Endothelial cell of umbilical vein (primary cell): ENCODE measurements at regions not wholly inside any gene's neighbourhood (a gene's known extent, or its start where the extent isn't known, plus 50 kb on each side); places are given as distances from the start of the nearest gene placed in this dataset. TPM values are rescaled to one million over a fixed set of nuclear protein-coding genes. Genes with fewer than 3 reads are reported as not detected.

Source experiments
- BruUV-seq: library from RNA; stranded (reverse); fragments of 400-500 nt; replicated peaks from 2 replicates; lab custom pipeline; 2021; lab: Mats Ljungman, UMichigan
- CTCF ChIA-PET: fragments of 300-600, 350-600 bp; sonication (Branson Sonifier 250); formaldehyde crosslinking; loops from one replicate; lab custom pipeline; 2021; ENCODE audit warnings: antibody characterized with exemption, inconsistent platforms; lab: Charles Lee
- POLR2A ChIA-PET: fragments of 300-600, 350-600 bp; sonication (Branson Sonifier 250); formaldehyde crosslinking; loops from one replicate; lab custom pipeline; 2021; ENCODE audit warnings: antibody characterized with exemption, inconsistent platforms; lab: Charles Lee
- DNase-seq: peaks from one replicate; pipeline ENCODE4 v3.0.0-alpha.2; 2011; ENCODE audit warnings: low read depth, low spot score
- FAIRE-seq: peaks from 2 replicates; lab custom pipeline; 2011; peaks lifted over from hg19 to GRCh38; lab: Jason Lieb, UNC
- H2AFZ ChIP-seq: 2 replicates; pipeline ENCODE4 v1.6.0; 2012; ENCODE audit warnings: low read depth, low read length, control low read depth, inconsistent platforms
- H3K27ac ChIP-seq: 2 replicates; pipeline ENCODE4 v1.5.1; 2011; ENCODE audit warnings: low read depth, mild to moderate bottlenecking, control low read depth, low read length, moderate library complexity; ENCODE audit not compliant: insufficient read depth
- H3K27me3 ChIP-seq, 2 experiments: 2 replicates each; pipeline versions ENCODE4 v1.6.0 to v1.6.1; 2011; ENCODE audit warnings: low read length in 2 of 2, mixed read lengths in 1 of 2; ENCODE audit not compliant: control insufficient read depth in 2 of 2, insufficient read depth in 2 of 2
- H3K36me3 ChIP-seq, 2 experiments: 2 replicates in 1 of 2; 3 replicates in 1 of 2; pipeline ENCODE4 v1.5.1; 2011; ENCODE audit warnings: low read length in 2 of 2, mild to moderate bottlenecking in 1 of 2, moderate library complexity in 1 of 2; ENCODE audit not compliant: control insufficient read depth in 2 of 2, insufficient read depth in 2 of 2; ENCODE audit errors: extremely low read depth in 1 of 2
- H3K4me1 ChIP-seq: 3 replicates; pipeline ENCODE4 v1.5.1; 2011; ENCODE audit warnings: mild to moderate bottlenecking, low read length; ENCODE audit not compliant: control insufficient read depth, insufficient read depth; ENCODE audit errors: extremely low read depth
- H3K4me2 ChIP-seq: 2 replicates; pipeline ENCODE4 v1.6.1; 2011; ENCODE audit warnings: low read length, control low read depth, mixed read lengths; ENCODE audit not compliant: insufficient read depth
- H3K4me3 ChIP-seq, 3 experiments: fragments of 200-600 bp in 1 of 3; sonication (generic), shearing (Covaris generic) in 1 of 3; replicated peaks in 1 of 3; 2 replicates each; pipeline ENCODE4 v1.5.1; 2011 to 2016; ENCODE audit warnings: control low read depth in 3 of 3, low read length in 3 of 3, mild to moderate bottlenecking in 2 of 3, inconsistent platforms in 1 of 3, low read depth in 1 of 3, moderate library complexity in 1 of 3; ENCODE audit not compliant: insufficient read depth in 1 of 3
- H3K79me2 ChIP-seq: 2 replicates; pipeline ENCODE4 v1.6.0; 2012; ENCODE audit warnings: low read length, inconsistent platforms; ENCODE audit not compliant: control insufficient read depth, insufficient read depth
- H3K9ac ChIP-seq: replicated peaks from 2 replicates; pipeline ENCODE3; 2011; ENCODE audit warnings: low read length, control low read depth; ENCODE audit not compliant: insufficient read depth; ENCODE audit errors: extremely low read depth
- H3K9me1 ChIP-seq: replicated peaks from 3 replicates; pipeline ENCODE4 v1.6.0; 2011; ENCODE audit warnings: mild to moderate bottlenecking, low read length; ENCODE audit not compliant: control insufficient read depth, insufficient read depth; ENCODE audit errors: extremely low read depth
- H3K9me3 ChIP-seq: replicated peaks from 2 replicates; pipeline ENCODE4 v1.5.1; 2012; ENCODE audit warnings: low read length, inconsistent platforms; ENCODE audit not compliant: control insufficient read depth, insufficient read depth
- H4K20me1 ChIP-seq: replicated peaks from 2 replicates; pipeline ENCODE3; 2011; ENCODE audit warnings: mild to moderate bottlenecking, low read length; ENCODE audit not compliant: control insufficient read depth, insufficient read depth; ENCODE audit errors: extremely low read depth
- EZH2 ChIP-seq: IDR thresholded peaks from 2 replicates; pipeline ENCODE4 v1.6.1; 2012; ENCODE audit warnings: borderline replicate concordance, low read depth, mild to moderate bottlenecking, moderate library complexity, low read length, inconsistent platforms; ENCODE audit not compliant: severe bottlenecking
- FOS ChIP-seq: IDR thresholded peaks from 2 replicates; pipeline ENCODE4 v1.6.1; 2011; ENCODE audit warnings: mild to moderate bottlenecking, low read length, moderate library complexity, borderline replicate concordance; ENCODE audit not compliant: insufficient read depth
- GATA2 ChIP-seq: IDR thresholded peaks from 2 replicates; pipeline ENCODE4 v1.7.0; 2011; ENCODE audit warnings: low read depth, mild to moderate bottlenecking, moderate library complexity, mixed read lengths, low read length; ENCODE audit not compliant: insufficient read length, insufficient read depth
- JUN ChIP-seq: IDR thresholded peaks from 2 replicates; pipeline ENCODE4 v1.6.1; 2011; ENCODE audit warnings: borderline replicate concordance, low read depth; ENCODE audit not compliant: insufficient read length, insufficient read depth
- MYC ChIP-seq: IDR thresholded peaks from one replicate; pipeline ENCODE4 v1.6.1; 2011; ENCODE audit warnings: mild to moderate bottlenecking, low read depth, low read length
- POLR2A ChIP-seq: IDR thresholded peaks from 2 replicates; pipeline ENCODE4 v1.6.1; 2012; ENCODE audit warnings: low read depth, mild to moderate bottlenecking, control low read depth, low read length
- POLR2AphosphoS5 ChIP-seq: IDR thresholded peaks from 2 replicates; pipeline ENCODE4 v1.6.1; 2012; ENCODE audit warnings: low read depth, mild to moderate bottlenecking, control low read depth, low read length, moderate library complexity; ENCODE audit not compliant: insufficient read depth
- dilution Hi-C: fragments of 300-500 bp; cut with MboI; formaldehyde crosslinking; loops from one replicate; pipeline ENCODE4 v1.15.0; 2019; ENCODE audit warnings: low sequenced_read_pairs; ENCODE audit not compliant: extremely low pct_ligation_motif_present
- intact Hi-C: fragments of 100-400 bp; cut with micrococcal nuclease; formaldehyde crosslinking; loops from one replicate; pipeline ENCODE4 v1.10.0; 2022
- small RNA-seq: library from RNA; depleted of rRNA; stranded (forward); fragments of <200 nt; gene quantifications from one replicate; pipeline ENCODE3, GENCODE V24; 2012; ENCODE audit warnings: low replicate concordance, low read depth; ENCODE audit not compliant: insufficient read depth, insufficient read length
- TF ChIP-seq, protein P1 (sequence below): IDR thresholded peaks from 2 replicates; pipeline ENCODE4 v1.6.1; 2011; ENCODE audit not compliant: insufficient read depth, insufficient read length
- TF ChIP-seq, protein P2 (sequence below), 2 donors: IDR thresholded peaks; 1 replicate in 1 of 2; 2 replicates in 1 of 2; pipeline ENCODE4 v1.5.1; 2011; ENCODE audit warnings: low read length in 2 of 2, mild to moderate bottlenecking in 2 of 2, moderate library complexity in 2 of 2, control low read depth in 1 of 2, inconsistent platforms in 1 of 2, low read depth in 1 of 2; ENCODE audit not compliant: insufficient read depth in 1 of 2; ENCODE audit errors: extremely low read depth in 1 of 2

DNA sequence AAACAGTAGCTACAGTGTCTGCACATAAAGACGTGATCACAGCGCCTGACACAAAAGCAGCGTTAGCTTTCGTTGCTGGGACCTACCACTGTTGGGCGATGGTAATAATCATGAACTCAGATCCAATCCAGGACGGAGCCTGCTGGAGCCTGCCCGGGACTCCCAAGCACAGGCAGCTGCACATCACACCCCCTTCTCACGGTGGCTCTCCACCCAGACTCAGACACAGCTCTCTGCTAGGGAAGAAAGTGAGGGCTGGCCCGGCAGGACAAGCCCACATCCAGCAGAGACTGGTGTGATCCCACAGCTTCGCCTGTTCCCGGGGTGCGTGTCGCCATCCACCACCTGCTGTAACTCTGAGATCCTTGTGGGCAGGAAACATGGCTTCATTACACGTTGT, 49.9 kb upstream of the FOXN3 start:
- no peak for TF ChIP-seq FOS
- TF ChIP-seq JUN: no peak
- no peak for TF ChIP-seq MYC
- TF ChIP-seq GATA2: no peak
- no peak for TF ChIP-seq POLR2AphosphoS5
- TF ChIP-seq, protein P1, sequence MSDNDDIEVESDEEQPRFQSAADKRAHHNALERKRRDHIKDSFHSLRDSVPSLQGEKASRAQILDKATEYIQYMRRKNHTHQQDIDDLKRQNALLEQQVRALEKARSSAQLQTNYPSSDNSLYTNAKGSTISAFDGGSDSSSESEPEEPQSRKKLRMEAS: no peak
- TF ChIP-seq POLR2A: no peak
- TF ChIP-seq, protein P2, sequence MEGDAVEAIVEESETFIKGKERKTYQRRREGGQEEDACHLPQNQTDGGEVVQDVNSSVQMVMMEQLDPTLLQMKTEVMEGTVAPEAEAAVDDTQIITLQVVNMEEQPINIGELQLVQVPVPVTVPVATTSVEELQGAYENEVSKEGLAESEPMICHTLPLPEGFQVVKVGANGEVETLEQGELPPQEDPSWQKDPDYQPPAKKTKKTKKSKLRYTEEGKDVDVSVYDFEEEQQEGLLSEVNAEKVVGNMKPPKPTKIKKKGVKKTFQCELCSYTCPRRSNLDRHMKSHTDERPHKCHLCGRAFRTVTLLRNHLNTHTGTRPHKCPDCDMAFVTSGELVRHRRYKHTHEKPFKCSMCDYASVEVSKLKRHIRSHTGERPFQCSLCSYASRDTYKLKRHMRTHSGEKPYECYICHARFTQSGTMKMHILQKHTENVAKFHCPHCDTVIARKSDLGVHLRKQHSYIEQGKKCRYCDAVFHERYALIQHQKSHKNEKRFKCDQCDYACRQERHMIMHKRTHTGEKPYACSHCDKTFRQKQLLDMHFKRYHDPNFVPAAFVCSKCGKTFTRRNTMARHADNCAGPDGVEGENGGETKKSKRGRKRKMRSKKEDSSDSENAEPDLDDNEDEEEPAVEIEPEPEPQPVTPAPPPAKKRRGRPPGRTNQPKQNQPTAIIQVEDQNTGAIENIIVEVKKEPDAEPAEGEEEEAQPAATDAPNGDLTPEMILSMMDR (IDR thresholded peaks at IDR 0.05; ENCODE audit: extremely low read depth in 1 of 2, insufficient read depth in 1 of 2, low read depth in 1 of 2, low read length in 2 of 2): no peak
- TF ChIP-seq EZH2: no peak
- Histone ChIP-seq H3K4me2 (no peak overlapping the region), H3K9me3 (no peaks in the 10 kb centered on the region), H3K27me3 (no peaks in the 10 kb centered on the region), H3K36me3 (no peaks in the 10 kb centered on the region), H3K79me2 (no peaks in the 10 kb centered on the region), H3K27ac (no peak overlapping the region), H3K9ac (no peak overlapping the region), H3K9me1 (no peaks in the 10 kb centered on the region), H3K4me3 (no peak overlapping the region), H3K4me1 (no peaks in the 10 kb centered on the region), H4K20me1 (no peaks in the 10 kb centered on the region), H2AFZ (no peak overlapping the region)
- DNase-seq: no peak
- no peak for FAIRE-seq
- dilution Hi-C loops: no loop called here
- intact Hi-C loops: no loop called here
- ChIA-PET POLR2A (no interaction called here), CTCF (interaction anchor here (0.6 kb wide), 1 partner anchor 14 kb away, joined by 3 read pairs; no protein-coding TSS in a partner anchor)
- BruUV-seq: no TSS peak

Small RNA genes in the stretch of these regions (small RNA-seq; reads per million reads assigned to genes)
- gene RF00019: not detected
- gene RN7SKP107: not detected
